SK-N-SH (cell line): ENCODE measurements at regions not wholly inside any gene's neighbourhood (a gene's known extent, or its start where the extent isn't known, plus 50 kb on each side); places are given as distances from the start of the nearest gene placed in this dataset.

ENCODE experiments used
- CTCF ChIA-PET: fragments of 300-600, 350-600 bp; formaldehyde crosslinking; extraction: SDS; loops from one replicate; lab custom pipeline; 2021; lab: Yijun Ruan, JAX
- POLR2A ChIA-PET: fragments of 350-600 bp; sonication (Branson Sonifier 250); formaldehyde crosslinking; extraction: SDS; loops from one replicate; lab custom pipeline; 2020; ENCODE audit warnings: antibody characterized with exemption, inconsistent platforms; lab: Yijun Ruan, JAX
- DNase-seq: peaks from one replicate; pipeline ENCODE4 v3.0.0; 2012
- H2AFZ ChIP-seq: fragments of 200-600 bp; sonication (generic); 2 replicates; pipeline ENCODE4 v1.8.1; 2016; ENCODE audit warnings: antibody characterized with exemption, mild to moderate bottlenecking, low read depth
- H3F3A ChIP-seq: fragments of 200-600 bp; sonication (generic); replicated peaks from 2 replicates; pipeline ENCODE3; 2016; ENCODE audit warnings: antibody characterized with exemption, mild to moderate bottlenecking; ENCODE audit not compliant: insufficient read depth
- H3K27ac ChIP-seq, 2 experiments: fragments of 200-500 bp in 1 of 2; fragments of 200-600 bp in 1 of 2; sonication (Bioruptor generic) in 1 of 2; sonication (generic), shearing (Covaris generic) in 1 of 2; 2 replicates each; pipeline versions ENCODE4 v1.5.1 to v1.6.1; 2014 to 2016; ENCODE audit warnings: low read depth in 2 of 2, inconsistent platforms in 1 of 2, low read length in 1 of 2, mild to moderate bottlenecking in 1 of 2, mixed read lengths in 1 of 2
- H3K27me3 ChIP-seq: fragments of 200-600 bp; sonication (generic), shearing (Covaris generic); 2 replicates; pipeline ENCODE4 v1.6.1; 2016; ENCODE audit warnings: mixed run types; ENCODE audit not compliant: insufficient read depth
- H3K36me3 ChIP-seq, 2 experiments: fragments of 200-500 bp in 1 of 2; fragments of 200-600 bp in 1 of 2; sonication (Bioruptor generic) in 1 of 2; sonication (generic) in 1 of 2; replicated peaks in 1 of 2; 2 replicates each; pipeline versions ENCODE3 to v1.5.1; 2014 to 2016; ENCODE audit warnings: low read length in 1 of 2, mild to moderate bottlenecking in 1 of 2; ENCODE audit not compliant: insufficient read depth in 2 of 2, control insufficient read depth in 1 of 2
- H3K4me1 ChIP-seq, 2 experiments: fragments of 200-500 bp in 1 of 2; fragments of 200-600 bp in 1 of 2; sonication (Bioruptor generic) in 1 of 2; sonication (generic), shearing (Covaris generic) in 1 of 2; 2 replicates each; pipeline versions ENCODE4 v1.5.1 to v1.6.1; 2014 to 2016; ENCODE audit warnings: low read depth in 1 of 2, low read length in 1 of 2, mixed run types in 1 of 2; ENCODE audit not compliant: insufficient read depth in 2 of 2, control insufficient read depth in 1 of 2
- H3K4me2 ChIP-seq: fragments of 200-600 bp; sonication (generic), shearing (Covaris generic); 2 replicates; pipeline ENCODE4 v1.6.1; 2017; ENCODE audit warnings: mixed run types
- H3K4me3 ChIP-seq, 2 experiments: fragments of 200-500 bp in 1 of 2; fragments of 200-600 bp in 1 of 2; sonication (Bioruptor generic) in 1 of 2; sonication (generic), shearing (Covaris generic) in 1 of 2; 2 replicates each; pipeline versions ENCODE4 v1.5.1 to v1.8.1; 2014 to 2016; ENCODE audit warnings: low read depth in 2 of 2, inconsistent platforms in 1 of 2, low read length in 1 of 2, mild to moderate bottlenecking in 1 of 2, mixed read lengths in 1 of 2, moderate library complexity in 1 of 2
- H3K79me2 ChIP-seq: fragments of 200-600 bp; sonication (generic); 2 replicates; pipeline ENCODE4 v1.8.1; 2017; ENCODE audit warnings: mild to moderate bottlenecking; ENCODE audit not compliant: insufficient read depth
- H3K9ac ChIP-seq: fragments of 200-600 bp; sonication (generic); 2 replicates; pipeline ENCODE4 v1.6.1; 2017; ENCODE audit warnings: mixed run types
- H3K9me2 ChIP-seq: fragments of 200-600 bp; sonication (generic); 2 replicates; pipeline ENCODE4 v1.6.1; 2017; ENCODE audit warnings: mixed run types
- H3K9me3 ChIP-seq: fragments of 200-600 bp; sonication (generic); 2 replicates; pipeline ENCODE4 v1.6.1; 2017; ENCODE audit warnings: mixed run types, mild to moderate bottlenecking, moderate library complexity
- H4K20me1 ChIP-seq: fragments of 200-600 bp; sonication (generic); 2 replicates; pipeline ENCODE4 v1.6.1; 2017; ENCODE audit warnings: mild to moderate bottlenecking, mixed run types; ENCODE audit not compliant: insufficient read depth
- EP300 ChIP-seq, 2 experiments: IDR thresholded peaks; 2 replicates each; pipeline versions ENCODE4 v1.4.0 to v1.6.1; 2012; ENCODE audit warnings: borderline replicate concordance in 1 of 2, low read depth in 1 of 2, low read length in 1 of 2
- EZH2phosphoT487 ChIP-seq: fragments of 200-600 bp; sonication (generic); IDR thresholded peaks from 2 replicates; pipeline ENCODE4 v1.6.1; 2017; ENCODE audit warnings: low read depth, mixed run types, mild to moderate bottlenecking, antibody characterized with exemption, moderate library complexity, borderline replicate concordance
- FOSL2 ChIP-seq: IDR thresholded peaks from 2 replicates; pipeline ENCODE4 v1.4.0; 2012; ENCODE audit warnings: low read depth, mild to moderate bottlenecking, moderate library complexity, borderline replicate concordance
- FOXJ3 ChIP-seq: sonication (generic); formaldehyde crosslinking; IDR thresholded peaks from 2 replicates; pipeline ENCODE4 v1.5.1; 2020; ENCODE audit warnings: mild to moderate bottlenecking, missing genetic modification reagents
- GABPA ChIP-seq: IDR thresholded peaks from 2 replicates; pipeline ENCODE4 v1.4.0; 2012; ENCODE audit warnings: low read depth, mild to moderate bottlenecking
- IRF3 ChIP-seq: fragments of 150-350 bp; IDR thresholded peaks from 2 replicates; pipeline ENCODE4 v1.6.1; 2016; ENCODE audit warnings: mild to moderate bottlenecking, low read depth, low read length
- MEF2A ChIP-seq: IDR thresholded peaks from 2 replicates; pipeline ENCODE4 v1.4.0; 2012; ENCODE audit warnings: low read depth, borderline replicate concordance
- MXI1 ChIP-seq: IDR thresholded peaks from 2 replicates; pipeline ENCODE4 v1.6.1; 2012; ENCODE audit warnings: mild to moderate bottlenecking, low read depth, low read length, improper control_type of control experiment
- NFIC ChIP-seq: IDR thresholded peaks from 2 replicates; pipeline ENCODE4 v1.4.0; 2012; ENCODE audit warnings: borderline replicate concordance
- NRF1 ChIP-seq: IDR thresholded peaks from 2 replicates; pipeline ENCODE4 v1.6.1; 2012; ENCODE audit warnings: low read depth, mild to moderate bottlenecking, low read length
- PBX3 ChIP-seq: IDR thresholded peaks from 2 replicates; pipeline ENCODE4; 2012
- RAD21 ChIP-seq: IDR thresholded peaks from 2 replicates; pipeline ENCODE4 v1.6.1; 2012; ENCODE audit warnings: mild to moderate bottlenecking, low read length
- RCOR1 ChIP-seq: fragments of 150-350 bp; IDR thresholded peaks from 2 replicates; pipeline ENCODE4 v1.6.1; 2017; ENCODE audit warnings: antibody characterized with exemption, low read length
- REST ChIP-seq: IDR thresholded peaks from 2 replicates; pipeline ENCODE4 v1.6.1; 2012; ENCODE audit warnings: mild to moderate bottlenecking, low read depth, low read length, moderate library complexity
- RFX5 ChIP-seq: IDR thresholded peaks from 2 replicates; pipeline ENCODE4 v1.6.1; 2012; ENCODE audit warnings: mild to moderate bottlenecking, improper control_type of control experiment, low read length
- RXRA ChIP-seq: IDR thresholded peaks from 2 replicates; pipeline ENCODE4 v1.4.0; 2012; ENCODE audit warnings: low read depth, mild to moderate bottlenecking, borderline replicate concordance
- SIN3A ChIP-seq: IDR thresholded peaks from 2 replicates; pipeline ENCODE4 v1.6.1; 2012; ENCODE audit warnings: low read depth, mild to moderate bottlenecking, low read length, moderate library complexity, borderline replicate concordance
- SMC3 ChIP-seq: IDR thresholded peaks from 2 replicates; pipeline ENCODE4 v1.6.1; 2012; ENCODE audit warnings: low read depth, low read length, improper control_type of control experiment
- TEAD4 ChIP-seq: IDR thresholded peaks from 2 replicates; pipeline ENCODE4 v1.4.0; 2012; ENCODE audit warnings: mild to moderate bottlenecking, borderline replicate concordance; ENCODE audit not compliant: insufficient read depth
- USF2 ChIP-seq: fragments of 150-350 bp; IDR thresholded peaks from 2 replicates; pipeline ENCODE4 v1.6.1; 2017; ENCODE audit warnings: antibody characterized with exemption, low read length, low read depth, borderline replicate concordance
- YY1 ChIP-seq: IDR thresholded peaks from 2 replicates; pipeline ENCODE4 v1.4.0; 2012; ENCODE audit warnings: low read depth, mild to moderate bottlenecking

- no peak for TF ChIP-seq GABPA
- TF ChIP-seq MEF2A = no peak
- no peak for TF ChIP-seq TEAD4
- no peak for TF ChIP-seq PBX3
- no peak for TF ChIP-seq RAD21
- no peak for TF ChIP-seq FOSL2
- TF ChIP-seq MXI1 = no peak
- TF ChIP-seq EP300 (IDR thresholded peaks at IDR 0.05; ENCODE audit: borderline replicate concordance in 1 of 2, low read depth in 1 of 2, low read length in 1 of 2) = no peak
- TF ChIP-seq SMC3 = no peak
- no peak for TF ChIP-seq NFIC
- TF ChIP-seq NRF1 = no peak
- TF ChIP-seq EZH2phosphoT487 = no peak
- TF ChIP-seq SIN3A = no peak
- no peak for TF ChIP-seq RXRA
- TF ChIP-seq YY1 = no peak
- TF ChIP-seq FOXJ3 (CRISPR knock-in tag) = no peak
- H3K4me3 ChIP-seq = no peak overlapping the region
- CTCF ChIA-PET = no interaction called here
- H3K4me1 ChIP-seq = no peaks in the 10 kb centered on the region
- POLR2A ChIA-PET = no interaction called here
- no peak overlapping the region for H3K4me2 ChIP-seq
- H3K79me2 ChIP-seq = no peaks in the 10 kb centered on the region
- no peaks in the 10 kb centered on the region for H3K9me3 ChIP-seq
- no peak for DNase-seq
- H3K27ac ChIP-seq = no peak overlapping the region
- no peaks in the 10 kb centered on the region; the same call in 1 of the 2 replicates for H3K27me3 ChIP-seq
- no peak overlapping the region for H3K9ac ChIP-seq
- H4K20me1 ChIP-seq = no peaks in the 10 kb centered on the region
- no peaks in the 10 kb centered on the region for H3K9me2 ChIP-seq
- H2AFZ ChIP-seq = no peak overlapping the region
- H3K36me3 ChIP-seq = no peaks in the 10 kb centered on the region
- no peaks in the 10 kb centered on the region for H3F3A ChIP-seq
Measured at GRCh38 chr6:73954881-73955280, 258.9 kb downstream of the CD109 start.

- no peak overlapping the region for H3K4me3 ChIP-seq
- TF ChIP-seq REST (no peak), MXI1 (no peak), PBX3 (no peak), USF2 (no peak), EP300 (IDR thresholded peaks at IDR 0.05; ENCODE audit: borderline replicate concordance in 1 of 2, low read depth in 1 of 2, low read length in 1 of 2) (no peak), IRF3 (no peak), MEF2A (no peak), RCOR1 (no peak), RFX5 (no peak), SIN3A (no peak), RXRA (no peak)
Measured at GRCh38 chr6:73951183-73951582, 255.2 kb downstream of the CD109 start.

More at GRCh38 chr6:73951183-73951582, 255.2 kb downstream of the CD109 start:
- H3K9me3 ChIP-seq = no peaks in the 10 kb centered on the region
- POLR2A ChIA-PET = no interaction called here
- H3K79me2 ChIP-seq = no peaks in the 10 kb centered on the region
- H3K36me3 ChIP-seq = no peaks in the 10 kb centered on the region
- H3K27me3 ChIP-seq = no peaks in the 10 kb centered on the region; the same call in 1 of the 2 replicates
- no peaks in the 10 kb centered on the region for H4K20me1 ChIP-seq
- H3K4me1 ChIP-seq = no peaks in the 10 kb centered on the region
- H3K27ac ChIP-seq = no peak overlapping the region
- DNase-seq = no peak
- H3K9me2 ChIP-seq = no peaks in the 10 kb centered on the region
- no peaks in the 10 kb centered on the region for H3F3A ChIP-seq
- no peak overlapping the region for H3K9ac ChIP-seq
- no peak overlapping the region for H3K4me2 ChIP-seq
- CTCF ChIA-PET = no interaction called here
- H2AFZ ChIP-seq = no peak overlapping the region
